COLO668 (cell line): ENCODE measurements at regions not wholly inside any gene's neighbourhood (a gene's known extent, or its start where the extent isn't known, plus 50 kb on each side); places are given as distances from the start of the nearest gene placed in this dataset.

Source experiments
- DNase-seq: peaks from one replicate; lab custom pipeline; 2025; ENCODE audit not compliant: unreplicated experiment; lab: John Stamatoyannopoulos, UW

DNA sequence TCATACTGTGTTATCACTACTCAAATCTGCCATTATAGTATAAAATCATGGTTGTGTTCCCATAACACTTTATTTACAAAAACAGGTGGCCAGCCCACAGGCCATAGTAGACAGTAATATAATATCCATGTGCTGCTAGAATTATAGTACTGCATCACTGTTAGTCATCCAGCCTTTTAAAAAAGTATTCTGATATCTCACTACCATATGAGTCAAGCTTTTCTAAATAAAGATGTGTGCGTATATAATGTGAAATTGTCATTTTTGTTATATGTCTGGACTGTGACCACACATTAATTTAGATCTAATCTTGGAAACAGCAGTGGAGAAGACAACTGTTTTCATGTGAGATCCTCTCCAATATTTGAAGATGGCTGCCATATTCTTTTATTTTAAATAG, 1049.1 kb upstream of the GOT2 start:
- DNase-seq, result no peak

DNA sequence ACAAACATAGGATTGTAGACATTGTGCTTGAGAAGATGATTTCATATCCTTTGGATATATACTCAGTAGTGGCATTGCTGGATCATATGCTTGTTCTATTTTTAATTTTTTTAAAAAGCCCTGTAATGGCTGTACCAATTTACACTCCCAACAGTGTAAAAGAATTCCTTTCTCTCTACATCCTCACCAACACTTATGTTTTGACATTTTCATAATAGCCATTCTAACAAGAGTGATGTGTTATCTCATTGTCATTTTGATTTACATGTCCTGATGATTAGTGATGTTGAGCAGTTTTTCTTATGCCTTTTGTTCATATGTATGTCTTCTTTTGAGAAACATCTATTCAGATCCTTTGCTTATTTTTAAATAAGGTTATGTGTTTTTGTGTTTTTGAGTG, 1039.2 kb upstream of the GOT2 start:
- DNase-seq, result no peak

DNA sequence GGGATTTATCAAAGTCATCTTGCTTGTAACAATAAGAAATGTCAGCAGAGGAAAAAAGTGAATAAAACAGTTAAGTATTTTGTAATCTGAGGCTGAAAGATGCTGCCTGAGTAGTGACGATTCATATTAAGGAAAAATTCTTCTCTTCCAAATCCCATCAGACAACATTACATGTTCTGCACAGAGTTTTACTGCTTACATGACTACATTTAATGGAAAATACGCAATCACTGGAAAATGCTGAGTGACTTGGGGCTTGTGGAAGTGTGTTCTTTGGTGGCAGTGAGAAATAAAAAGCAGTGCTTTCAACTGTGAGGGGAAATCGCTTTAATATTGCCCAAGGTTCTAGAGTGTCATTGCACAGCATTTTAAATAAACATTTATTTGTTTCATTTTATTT, 1025.2 kb upstream of the GOT2 start:
- DNase-seq, result no peak

DNA sequence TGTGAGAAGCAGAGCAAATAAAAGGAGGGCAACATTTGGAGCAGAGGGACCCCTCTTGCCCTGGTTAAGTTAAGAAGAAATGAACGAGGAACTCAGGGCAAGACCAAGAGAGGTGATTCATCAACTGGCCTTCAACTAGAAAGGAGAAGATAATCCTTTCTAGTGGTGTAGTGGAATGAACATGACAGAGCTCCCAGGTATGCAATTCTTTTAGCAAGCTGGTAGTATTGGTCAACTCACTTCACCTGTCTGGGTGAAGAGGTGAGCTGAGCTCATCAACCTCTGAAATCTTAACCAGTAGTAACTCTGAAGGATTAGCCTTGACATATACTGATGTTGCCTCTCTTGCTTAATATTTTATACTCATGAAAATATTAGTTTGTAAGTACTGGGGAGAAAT, 1024.7 kb upstream of the GOT2 start:
- DNase-seq, result no peak

DNA sequence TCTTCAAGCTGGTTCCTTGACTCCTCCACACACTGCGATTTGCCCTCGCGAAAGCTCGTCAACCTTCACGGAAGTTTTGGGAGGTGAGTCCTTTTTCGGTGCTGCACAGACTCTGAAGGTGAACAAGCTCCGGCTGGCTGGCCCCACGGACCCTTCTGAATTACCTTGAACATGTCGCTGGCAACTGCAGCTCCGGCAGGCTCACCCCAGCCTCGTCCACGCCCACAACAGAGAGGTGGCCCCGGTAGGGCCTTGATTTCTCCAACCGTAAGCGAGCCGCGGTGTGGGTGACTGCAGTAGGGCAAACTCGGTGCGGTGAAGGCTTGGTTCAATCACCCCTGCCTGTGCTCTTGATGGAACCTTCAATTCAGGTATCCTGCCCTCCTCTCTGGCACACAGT, 1020.7 kb upstream of the GOT2 start:
- no peak for DNase-seq

DNA sequence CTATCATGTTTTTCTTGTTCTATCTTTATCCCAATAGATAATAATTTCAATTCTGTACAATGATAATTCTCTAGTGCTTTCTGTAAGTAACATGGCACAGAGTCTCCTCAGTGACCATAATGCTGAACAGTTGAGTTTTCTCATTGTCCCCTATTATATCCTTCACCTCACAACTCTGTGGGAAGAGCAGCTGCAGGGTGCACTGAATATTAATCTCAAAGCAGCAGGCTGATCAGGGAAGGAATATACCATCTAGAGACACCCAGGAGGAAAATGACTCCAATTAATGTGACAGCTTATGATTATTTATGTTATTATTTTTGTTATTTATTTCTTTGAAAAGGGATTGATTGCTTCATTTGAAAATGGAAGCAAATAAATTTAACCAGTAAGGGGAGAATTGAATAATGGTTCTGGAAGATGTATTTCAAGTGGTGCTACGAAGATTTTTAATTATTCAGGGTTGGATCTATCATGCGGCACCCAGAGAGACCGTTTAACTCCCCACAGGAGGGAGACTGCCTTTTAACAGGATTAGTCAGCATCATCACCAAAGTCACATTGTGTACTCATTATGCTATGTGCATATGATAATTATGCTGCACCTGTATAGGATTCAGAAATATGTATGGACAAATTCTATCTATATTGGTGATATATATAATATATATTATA, 1015.7 kb upstream of the GOT2 start:
- DNase-seq, result no peak

DNA sequence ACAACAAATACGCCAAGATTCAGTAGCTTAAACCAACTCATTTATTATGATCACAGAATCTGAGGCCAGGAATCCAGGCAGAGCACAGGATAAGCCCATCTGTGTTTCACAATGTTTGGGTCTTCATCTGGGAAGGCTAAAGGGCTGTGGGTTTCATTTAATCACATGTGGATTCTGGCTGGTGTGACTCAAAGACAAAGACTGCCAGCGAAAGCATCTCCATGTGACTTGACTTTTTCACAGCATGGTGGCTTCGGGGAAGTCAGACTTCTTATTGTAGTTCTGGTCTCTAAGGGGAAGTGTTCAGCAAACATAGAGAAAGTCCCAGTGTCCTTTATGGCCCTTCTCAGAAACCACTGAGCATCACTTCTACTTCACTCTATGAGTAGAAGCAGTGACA, 1014.4 kb upstream of the GOT2 start:
- no peak for DNase-seq

DNA sequence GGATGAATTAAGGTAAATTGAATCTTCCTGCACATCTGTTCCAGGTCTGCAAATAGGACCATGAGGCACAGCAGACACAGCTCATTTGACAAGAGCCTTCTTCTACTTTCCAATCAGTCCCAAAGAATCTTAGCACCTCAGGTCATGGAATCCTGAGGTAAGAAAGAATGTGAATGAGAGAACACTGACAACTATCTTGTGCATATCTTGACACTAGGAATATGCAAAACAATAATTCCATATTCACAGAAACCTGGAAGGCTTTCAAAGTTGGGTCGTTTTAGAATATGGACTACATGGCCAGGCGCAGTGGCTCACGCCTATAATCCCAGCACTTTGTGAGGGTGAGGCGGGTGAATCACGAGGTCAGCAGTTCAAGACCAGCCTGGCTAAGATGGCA, 1009.4 kb upstream of the GOT2 start:
- no peak for DNase-seq

DNA sequence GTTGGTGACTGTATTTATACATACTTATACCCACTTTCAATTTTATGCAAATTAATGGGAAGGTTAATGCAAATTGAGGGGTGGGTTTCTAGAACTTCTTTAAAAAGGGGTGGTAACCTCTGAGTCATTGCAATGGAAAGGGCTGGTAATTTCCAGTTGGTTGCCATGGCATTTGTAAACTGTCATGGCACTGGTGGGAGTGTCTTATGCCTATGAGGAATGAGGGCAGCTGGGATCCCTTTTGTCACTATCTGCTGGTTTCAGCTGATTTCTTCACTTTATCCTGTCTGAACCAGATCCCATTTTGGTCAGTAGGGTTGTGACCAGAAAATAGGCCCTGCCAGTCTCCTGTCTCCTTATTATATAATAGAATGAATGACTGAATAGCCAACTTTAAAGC, 1006.7 kb upstream of the GOT2 start:
- DNase-seq, result no peak

DNA sequence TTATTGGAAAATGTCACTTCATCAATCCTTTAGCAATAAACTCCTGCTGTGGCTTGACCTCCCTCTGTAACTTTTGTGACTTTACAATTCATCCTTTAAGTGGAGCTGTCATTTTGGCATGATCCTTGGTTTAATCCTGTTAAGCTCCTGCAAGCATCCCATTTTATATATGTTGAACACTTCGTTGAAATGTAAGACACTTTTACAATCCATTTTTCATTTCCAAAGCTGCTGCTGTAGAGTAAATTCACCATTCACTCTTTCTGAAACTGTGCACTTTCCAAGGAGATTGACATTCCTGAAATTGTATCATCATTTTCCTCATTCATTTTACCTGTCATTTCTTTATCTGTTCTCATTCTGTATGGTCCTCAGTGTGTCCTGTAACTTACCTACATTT, 1003.2 kb upstream of the GOT2 start:
- no peak for DNase-seq

DNA sequence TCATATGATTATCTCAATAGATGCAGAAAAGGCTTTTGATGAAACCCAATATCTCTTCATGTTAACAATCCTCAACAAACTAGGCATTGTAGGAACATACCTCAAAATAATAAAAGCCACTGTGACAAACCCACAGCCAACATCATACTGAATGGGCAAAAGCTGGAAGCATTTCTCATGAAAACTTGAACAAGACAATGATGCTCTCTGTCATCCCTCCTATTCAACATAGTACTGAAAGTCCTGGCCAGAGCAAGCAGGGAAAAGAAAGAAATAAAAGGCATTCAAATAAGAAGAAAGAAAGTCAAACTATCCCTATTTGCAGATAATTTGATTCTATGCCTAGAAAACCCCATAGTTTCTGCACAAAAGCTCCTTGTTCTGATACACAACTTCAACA, 999.2 kb upstream of the GOT2 start:
- no peak for DNase-seq

DNA sequence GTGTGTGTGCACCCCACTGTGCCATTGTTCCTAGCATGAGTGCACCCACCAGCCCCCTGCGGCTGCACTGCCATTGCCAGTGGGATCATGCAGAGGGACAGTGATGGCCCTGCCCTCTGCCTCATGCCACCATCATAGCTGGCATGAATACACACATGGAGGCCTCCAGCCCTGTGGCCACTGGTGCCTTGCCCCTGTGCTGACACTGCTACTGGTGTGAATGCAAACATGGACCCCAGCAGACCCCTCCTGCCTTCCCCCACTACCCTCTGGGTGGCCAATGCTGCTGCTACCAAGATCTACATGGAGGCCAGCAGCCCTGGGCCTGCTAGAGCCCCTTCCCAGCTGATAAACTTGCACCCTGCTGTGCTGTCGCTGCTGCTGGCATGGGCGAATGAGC, 995.5 kb upstream of the GOT2 start:
- no peak for DNase-seq

DNA sequence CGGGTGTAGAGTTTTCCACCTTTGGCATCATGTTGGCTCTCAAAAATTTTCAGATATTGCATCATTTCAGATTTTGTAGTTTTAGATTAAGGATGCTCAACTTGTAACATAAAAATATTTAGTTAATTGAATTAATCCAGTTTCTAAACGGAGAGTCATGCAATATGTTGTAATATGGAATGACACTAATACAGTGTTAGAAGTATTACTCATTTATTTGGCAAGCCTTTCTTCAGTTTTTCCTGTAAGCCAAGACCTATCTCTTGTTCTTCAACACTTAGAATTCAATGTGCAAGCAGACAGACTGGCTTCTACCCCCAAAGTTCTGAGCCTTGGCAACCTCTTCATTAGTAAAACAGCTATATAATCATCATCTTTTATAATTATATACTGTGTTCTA, 985.0 kb upstream of the GOT2 start:
- DNase-seq, result no peak

DNA sequence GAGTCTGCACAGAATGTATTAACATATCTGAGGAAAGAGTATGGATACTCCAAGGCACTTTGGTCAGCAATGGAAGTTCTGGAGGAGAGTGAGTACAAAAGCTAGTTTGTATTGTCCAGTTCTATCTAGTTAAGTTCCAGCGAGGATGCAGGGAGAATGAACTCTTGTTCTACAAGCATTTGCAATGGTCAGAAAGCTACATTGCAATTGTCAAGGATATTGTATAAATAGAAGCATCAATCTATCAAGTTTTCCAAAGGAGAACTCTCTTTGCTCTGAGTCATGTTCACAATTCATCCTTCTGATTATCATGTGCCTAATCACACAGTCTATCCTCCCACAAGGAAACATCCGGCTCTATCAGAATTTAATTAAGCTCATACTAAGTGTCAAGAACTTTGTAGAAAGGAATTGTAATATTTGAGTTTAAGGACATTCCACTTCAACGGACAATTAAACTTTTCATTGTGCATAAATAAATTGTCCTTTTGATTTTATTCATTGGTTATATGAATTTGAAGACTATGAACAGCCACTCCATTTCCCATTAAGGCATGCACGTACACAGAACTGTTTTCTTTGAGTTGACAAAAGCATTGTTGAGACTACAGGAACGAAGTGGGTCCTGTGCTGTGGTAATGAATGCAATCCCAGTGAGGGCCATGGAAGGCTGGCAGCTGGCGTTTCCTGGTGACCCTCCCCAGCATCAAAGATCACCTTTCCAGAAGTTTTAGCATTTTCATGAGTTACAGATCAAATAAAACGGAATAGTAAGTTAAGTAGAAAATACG, 973.5 kb upstream of the GOT2 start:
- DNase-seq, result no peak

DNA sequence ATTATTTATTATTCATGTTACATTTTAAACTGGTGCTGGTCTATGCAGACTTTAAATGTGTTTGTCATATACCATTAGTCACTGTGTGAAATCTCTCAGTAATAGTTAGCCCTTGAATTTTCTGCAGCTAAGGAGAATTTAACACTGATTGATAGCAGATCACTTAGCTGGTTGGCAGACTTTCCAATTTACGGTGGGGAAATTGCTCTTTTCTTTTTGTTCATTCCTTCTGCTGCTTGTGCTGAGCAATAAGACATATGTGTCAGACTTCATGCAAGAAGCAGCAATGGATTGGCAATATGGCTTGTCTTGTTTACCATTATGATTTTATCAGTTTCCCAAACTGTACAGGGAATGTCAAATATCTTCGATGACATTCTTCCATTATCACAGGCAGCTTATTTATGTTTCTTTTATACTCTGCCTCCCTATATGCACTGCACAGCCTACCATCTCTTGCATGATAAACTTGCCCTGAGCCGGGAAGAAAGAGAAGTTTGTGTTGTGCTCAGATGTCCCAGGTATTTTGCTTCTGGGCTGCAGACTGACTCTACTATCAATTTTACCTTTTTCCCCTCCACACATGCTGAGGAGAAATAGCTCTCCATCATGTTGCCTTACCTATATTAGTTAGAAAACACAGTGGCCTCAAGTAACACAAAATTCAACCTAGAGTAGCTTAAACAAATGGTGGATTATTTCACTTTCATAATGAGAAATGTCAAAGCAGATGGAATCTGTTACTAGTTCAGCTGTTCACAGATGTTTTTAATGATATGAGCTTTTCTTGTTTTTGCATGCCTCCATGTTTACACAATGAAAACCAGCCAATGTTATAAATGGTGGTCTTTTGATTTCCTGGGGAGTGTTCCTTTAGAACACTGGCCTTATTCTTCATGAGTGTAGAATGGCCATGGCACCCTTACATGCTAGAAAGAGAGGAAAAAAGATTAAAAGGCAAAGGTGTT, 968.1 kb upstream of the GOT2 start:
- no peak for DNase-seq

DNA sequence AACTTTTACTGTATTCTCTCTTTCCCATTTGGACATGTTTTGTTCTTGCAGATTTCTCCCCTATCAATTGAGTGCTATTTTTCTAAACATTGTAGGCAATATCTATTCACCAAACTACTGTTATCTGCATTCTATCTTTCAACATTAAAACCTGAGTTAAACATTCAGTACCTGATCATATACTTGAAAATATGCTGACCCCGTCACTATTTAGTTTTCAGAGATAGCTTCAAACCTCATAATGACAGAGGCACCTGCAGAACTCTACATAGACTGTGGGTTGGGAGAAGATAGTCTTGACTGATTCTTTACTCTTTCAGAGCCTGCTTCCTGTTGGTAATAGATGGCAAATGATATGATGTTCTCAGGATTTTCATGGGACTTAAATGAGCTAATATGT, 965.7 kb upstream of the GOT2 start:
- no peak for DNase-seq

DNA sequence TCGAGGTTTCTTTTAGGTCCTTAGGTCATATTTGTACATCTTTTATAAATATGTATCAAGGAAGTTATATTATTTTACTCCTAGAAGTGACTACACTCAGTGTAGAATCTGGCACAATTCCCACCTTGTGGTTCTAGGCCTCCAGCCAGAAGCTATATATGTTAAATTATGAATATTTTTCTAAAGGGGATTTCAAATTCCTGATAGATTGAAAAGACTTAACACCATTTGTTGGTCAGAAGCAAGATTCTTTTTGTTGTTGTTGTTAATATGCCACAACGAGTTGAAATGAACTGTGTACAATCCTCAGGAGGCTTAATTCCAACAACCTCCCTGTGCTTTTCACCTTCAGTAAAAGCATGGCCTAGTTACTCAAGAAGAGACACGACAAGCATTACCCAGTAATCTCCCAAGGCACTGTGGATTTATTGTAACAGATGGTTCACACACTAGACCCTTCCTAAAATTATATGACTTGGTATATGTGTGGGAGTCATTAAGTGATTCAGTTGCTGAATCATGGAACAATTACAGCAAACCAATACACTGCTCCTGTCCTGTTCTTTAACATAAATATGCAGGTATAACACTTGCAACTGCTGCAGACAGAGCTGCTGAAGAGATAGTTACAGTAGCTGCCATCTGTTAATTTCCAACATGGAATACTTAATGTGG, 964.4 kb upstream of the GOT2 start:
- no peak for DNase-seq

DNA sequence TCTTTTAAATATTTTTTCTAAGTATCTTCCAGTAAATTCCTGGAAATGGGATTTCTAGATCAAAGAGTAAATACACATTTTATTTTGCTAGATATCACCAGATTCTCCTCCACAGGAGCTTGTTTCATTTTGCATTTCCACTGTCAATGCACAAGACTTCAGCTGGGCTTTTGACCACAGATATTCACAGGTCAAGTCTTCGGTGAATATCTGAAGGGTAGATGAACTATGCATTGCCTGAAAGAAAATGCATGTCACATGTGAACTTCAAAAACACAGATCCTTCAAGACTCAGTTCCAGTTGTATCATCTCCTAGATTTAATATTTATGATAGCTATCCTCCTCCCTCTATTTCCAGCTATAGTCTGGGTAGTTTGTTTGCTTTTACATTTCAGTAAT, 963.6 kb upstream of the GOT2 start:
- DNase-seq, result no peak

DNA sequence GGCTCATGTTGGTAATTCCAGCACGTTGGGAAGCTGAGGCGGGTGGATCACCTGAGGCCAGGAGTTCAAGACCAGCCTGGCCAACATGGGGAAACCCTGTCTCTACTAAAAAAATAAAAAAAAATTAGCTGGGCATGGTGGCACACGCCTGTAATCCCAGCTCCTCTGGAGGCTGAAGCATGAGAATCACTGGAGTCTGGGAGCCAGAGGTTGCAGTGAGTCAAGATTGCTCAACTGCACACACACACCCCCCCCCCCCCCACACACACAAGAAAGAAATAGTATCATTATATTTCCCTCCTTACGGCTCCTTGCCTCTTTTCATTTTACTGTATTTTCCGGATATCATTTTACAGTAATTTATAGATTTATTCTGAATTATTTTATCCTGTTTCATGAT, 963.1 kb upstream of the GOT2 start:
- no peak for DNase-seq

DNA sequence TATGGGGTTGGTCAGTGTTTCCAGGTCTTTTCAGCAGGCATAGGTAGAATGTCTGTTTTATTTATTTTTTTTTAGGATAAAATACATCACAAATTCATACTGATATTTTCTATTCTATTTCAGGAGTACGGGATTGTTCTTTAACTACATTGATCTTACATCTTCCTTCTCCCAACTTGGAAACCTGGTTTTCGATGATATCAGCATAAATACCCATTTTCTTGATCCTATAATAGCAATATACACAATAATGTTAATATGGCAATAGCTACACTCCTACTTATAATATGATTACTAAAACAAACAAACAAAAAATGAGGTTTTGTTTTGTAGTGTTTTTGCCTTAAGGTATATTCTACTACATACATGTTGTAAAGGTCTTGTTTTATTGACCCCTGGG, 962.4 kb upstream of the GOT2 start:
- no peak for DNase-seq

DNA sequence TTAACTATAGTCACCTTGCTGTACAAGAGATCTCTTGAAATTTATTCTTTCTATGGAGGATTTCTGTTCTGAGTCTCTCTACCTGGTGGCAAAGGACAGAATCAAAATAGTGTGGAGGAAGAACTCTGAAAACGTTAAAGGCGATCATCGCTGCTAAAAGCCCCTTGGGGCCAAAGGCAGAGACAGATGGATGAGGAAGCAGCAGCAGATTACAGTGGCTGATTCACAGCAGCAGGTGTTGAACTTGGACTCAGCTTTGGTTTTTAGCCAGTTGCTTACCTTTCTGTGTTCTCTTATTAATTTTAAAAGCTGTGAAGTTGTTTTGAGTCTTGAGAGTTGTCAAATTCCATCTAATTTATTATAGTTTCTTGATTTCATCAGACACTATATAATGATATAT, 956.1 kb upstream of the GOT2 start:
- no peak for DNase-seq
